Vagina (tissue), 2 donors: ENCODE measurements at regions not wholly inside any gene's neighbourhood (a gene's known extent, or its start where the extent isn't known, plus 50 kb on each side); places are given as distances from the start of the nearest gene placed in this dataset.

Experiments
- POLR2A ChIP-seq, 2 donors: fragments of 450-650 bp; IDR thresholded peaks; one replicate each; pipeline ENCODE4 v1.6.1; 2017; ENCODE audit warnings: antibody characterized with exemption in 2 of 2, mild to moderate bottlenecking in 2 of 2, moderate library complexity in 2 of 2
- TF ChIP-seq, protein P1 (sequence below), 3 experiments: fragments of 450-650 bp in 2 of 3; fragments of 200-600 bp in 1 of 3; sonication (generic) in 1 of 3; IDR thresholded peaks; one replicate each; pipeline ENCODE4 v1.5.1; 2017 to 2019; ENCODE audit warnings: antibody characterized with exemption in 3 of 3, mild to moderate bottlenecking in 2 of 3, moderate library complexity in 2 of 3

DNA sequence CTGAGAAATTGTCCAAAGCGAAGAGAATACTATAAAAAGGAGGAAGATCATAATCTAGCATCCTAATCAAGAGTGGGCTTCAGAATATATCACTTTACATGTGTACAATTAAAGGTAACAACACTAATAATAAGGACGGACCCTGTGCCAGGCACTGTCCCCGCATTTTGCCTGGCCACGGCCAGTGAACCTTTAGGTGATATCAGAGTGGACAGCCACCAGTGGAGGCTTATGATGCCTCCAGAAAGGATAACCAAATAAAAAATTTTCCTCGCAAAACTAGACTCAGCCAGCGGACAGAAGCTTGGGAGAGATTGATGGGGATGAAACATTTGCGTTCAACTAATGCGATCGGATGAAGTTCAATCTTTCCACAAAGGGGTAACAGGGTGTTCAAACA is 436.4 kb downstream of the NPHP4 start:
- TF ChIP-seq, protein P1, sequence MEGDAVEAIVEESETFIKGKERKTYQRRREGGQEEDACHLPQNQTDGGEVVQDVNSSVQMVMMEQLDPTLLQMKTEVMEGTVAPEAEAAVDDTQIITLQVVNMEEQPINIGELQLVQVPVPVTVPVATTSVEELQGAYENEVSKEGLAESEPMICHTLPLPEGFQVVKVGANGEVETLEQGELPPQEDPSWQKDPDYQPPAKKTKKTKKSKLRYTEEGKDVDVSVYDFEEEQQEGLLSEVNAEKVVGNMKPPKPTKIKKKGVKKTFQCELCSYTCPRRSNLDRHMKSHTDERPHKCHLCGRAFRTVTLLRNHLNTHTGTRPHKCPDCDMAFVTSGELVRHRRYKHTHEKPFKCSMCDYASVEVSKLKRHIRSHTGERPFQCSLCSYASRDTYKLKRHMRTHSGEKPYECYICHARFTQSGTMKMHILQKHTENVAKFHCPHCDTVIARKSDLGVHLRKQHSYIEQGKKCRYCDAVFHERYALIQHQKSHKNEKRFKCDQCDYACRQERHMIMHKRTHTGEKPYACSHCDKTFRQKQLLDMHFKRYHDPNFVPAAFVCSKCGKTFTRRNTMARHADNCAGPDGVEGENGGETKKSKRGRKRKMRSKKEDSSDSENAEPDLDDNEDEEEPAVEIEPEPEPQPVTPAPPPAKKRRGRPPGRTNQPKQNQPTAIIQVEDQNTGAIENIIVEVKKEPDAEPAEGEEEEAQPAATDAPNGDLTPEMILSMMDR (IDR thresholded peaks at IDR 0.05), result no peak
- no peak for TF ChIP-seq POLR2A (IDR thresholded peaks at IDR 0.05)
